WTC11 (cell line): ENCODE measurements at regions not wholly inside any gene's neighbourhood (a gene's known extent, or its start where the extent isn't known, plus 50 kb on each side); places are given as distances from the start of the nearest gene placed in this dataset.

ENCODE experiments used
- FOXP1 ChIP-seq: sonication (generic); formaldehyde crosslinking; IDR thresholded peaks from 2 replicates; pipeline ENCODE4 v1.8.0; 2022; ENCODE audit warnings: missing genetic modification reagents, mild to moderate bottlenecking, moderate library complexity, borderline replicate concordance
- TEAD4 ChIP-seq: sonication (generic); formaldehyde crosslinking; IDR thresholded peaks from 2 replicates; pipeline ENCODE4 v1.8.0; 2022; ENCODE audit warnings: mild to moderate bottlenecking, missing genetic modification reagents
- ZNF263 ChIP-seq: sonication (generic); formaldehyde crosslinking; IDR thresholded peaks from 2 replicates; pipeline ENCODE4 v1.8.1; 2022; ENCODE audit warnings: low read depth, mild to moderate bottlenecking, moderate library complexity, missing genetic modification reagents
- TF ChIP-seq, protein P1 (sequence below): fragments of 200-600 bp; IDR thresholded peaks from 2 replicates; pipeline ENCODE4 v1.8.0; 2022; ENCODE audit warnings: antibody characterized with exemption
- TF ChIP-seq, protein P2 (sequence below): sonication (generic); formaldehyde crosslinking; IDR thresholded peaks from 2 replicates; pipeline ENCODE4 v1.8.0; 2022; ENCODE audit warnings: mild to moderate bottlenecking, missing genetic modification reagents
- TF ChIP-seq, protein P3 (sequence below): sonication (generic); formaldehyde crosslinking; IDR thresholded peaks from 2 replicates; pipeline ENCODE4 v1.8.1; 2022; ENCODE audit warnings: low read depth, missing genetic modification reagents, borderline replicate concordance

DNA sequence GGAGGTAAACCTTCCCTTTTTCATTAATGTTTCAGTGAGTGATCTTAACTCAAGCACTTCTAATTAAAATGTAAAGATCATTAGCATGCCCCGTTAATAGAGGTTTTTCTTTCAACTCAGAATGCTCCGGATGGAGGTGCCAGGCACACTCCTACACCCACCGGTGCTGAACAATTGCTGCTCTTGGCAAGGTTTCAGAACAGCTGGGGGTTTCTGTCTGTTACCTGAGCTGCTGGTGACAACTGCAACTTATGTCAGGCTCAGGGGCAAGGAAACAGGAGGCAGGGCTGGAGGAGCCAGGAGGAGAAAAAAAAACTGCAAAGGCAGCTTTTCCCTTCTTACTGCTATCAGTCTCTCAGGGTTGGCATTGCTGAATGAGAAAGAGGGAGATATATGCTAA is 250.1 kb downstream of the DIPK2A start:
- TF ChIP-seq ZNF263 (CRISPR knock-in tag) = no peak
- TF ChIP-seq, protein P1, sequence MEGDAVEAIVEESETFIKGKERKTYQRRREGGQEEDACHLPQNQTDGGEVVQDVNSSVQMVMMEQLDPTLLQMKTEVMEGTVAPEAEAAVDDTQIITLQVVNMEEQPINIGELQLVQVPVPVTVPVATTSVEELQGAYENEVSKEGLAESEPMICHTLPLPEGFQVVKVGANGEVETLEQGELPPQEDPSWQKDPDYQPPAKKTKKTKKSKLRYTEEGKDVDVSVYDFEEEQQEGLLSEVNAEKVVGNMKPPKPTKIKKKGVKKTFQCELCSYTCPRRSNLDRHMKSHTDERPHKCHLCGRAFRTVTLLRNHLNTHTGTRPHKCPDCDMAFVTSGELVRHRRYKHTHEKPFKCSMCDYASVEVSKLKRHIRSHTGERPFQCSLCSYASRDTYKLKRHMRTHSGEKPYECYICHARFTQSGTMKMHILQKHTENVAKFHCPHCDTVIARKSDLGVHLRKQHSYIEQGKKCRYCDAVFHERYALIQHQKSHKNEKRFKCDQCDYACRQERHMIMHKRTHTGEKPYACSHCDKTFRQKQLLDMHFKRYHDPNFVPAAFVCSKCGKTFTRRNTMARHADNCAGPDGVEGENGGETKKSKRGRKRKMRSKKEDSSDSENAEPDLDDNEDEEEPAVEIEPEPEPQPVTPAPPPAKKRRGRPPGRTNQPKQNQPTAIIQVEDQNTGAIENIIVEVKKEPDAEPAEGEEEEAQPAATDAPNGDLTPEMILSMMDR = no peak
- no peak for TF ChIP-seq TEAD4 (CRISPR knock-in tag)
- no peak for TF ChIP-seq FOXP1 (CRISPR knock-in tag)
- TF ChIP-seq, protein P2, sequence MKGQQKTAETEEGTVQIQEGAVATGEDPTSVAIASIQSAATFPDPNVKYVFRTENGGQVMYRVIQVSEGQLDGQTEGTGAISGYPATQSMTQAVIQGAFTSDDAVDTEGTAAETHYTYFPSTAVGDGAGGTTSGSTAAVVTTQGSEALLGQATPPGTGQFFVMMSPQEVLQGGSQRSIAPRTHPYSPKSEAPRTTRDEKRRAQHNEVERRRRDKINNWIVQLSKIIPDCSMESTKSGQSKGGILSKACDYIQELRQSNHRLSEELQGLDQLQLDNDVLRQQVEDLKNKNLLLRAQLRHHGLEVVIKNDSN (CRISPR knock-in tag) = no peak
- TF ChIP-seq, protein P3, sequence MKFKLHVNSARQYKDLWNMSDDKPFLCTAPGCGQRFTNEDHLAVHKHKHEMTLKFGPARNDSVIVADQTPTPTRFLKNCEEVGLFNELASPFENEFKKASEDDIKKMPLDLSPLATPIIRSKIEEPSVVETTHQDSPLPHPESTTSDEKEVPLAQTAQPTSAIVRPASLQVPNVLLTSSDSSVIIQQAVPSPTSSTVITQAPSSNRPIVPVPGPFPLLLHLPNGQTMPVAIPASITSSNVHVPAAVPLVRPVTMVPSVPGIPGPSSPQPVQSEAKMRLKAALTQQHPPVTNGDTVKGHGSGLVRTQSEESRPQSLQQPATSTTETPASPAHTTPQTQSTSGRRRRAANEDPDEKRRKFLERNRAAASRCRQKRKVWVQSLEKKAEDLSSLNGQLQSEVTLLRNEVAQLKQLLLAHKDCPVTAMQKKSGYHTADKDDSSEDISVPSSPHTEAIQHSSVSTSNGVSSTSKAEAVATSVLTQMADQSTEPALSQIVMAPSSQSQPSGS = no peak
